T follicular helper cell (primary cell): ENCODE measurements at regions not wholly inside any gene's neighbourhood (a gene's known extent, or its start where the extent isn't known, plus 50 kb on each side); places are given as distances from the start of the nearest gene placed in this dataset.

Experiments used
- DNase-seq: peaks from one replicate; pipeline ENCODE4 v3.0.0-alpha.2; 2020; ENCODE audit warnings: low read depth

DNA sequence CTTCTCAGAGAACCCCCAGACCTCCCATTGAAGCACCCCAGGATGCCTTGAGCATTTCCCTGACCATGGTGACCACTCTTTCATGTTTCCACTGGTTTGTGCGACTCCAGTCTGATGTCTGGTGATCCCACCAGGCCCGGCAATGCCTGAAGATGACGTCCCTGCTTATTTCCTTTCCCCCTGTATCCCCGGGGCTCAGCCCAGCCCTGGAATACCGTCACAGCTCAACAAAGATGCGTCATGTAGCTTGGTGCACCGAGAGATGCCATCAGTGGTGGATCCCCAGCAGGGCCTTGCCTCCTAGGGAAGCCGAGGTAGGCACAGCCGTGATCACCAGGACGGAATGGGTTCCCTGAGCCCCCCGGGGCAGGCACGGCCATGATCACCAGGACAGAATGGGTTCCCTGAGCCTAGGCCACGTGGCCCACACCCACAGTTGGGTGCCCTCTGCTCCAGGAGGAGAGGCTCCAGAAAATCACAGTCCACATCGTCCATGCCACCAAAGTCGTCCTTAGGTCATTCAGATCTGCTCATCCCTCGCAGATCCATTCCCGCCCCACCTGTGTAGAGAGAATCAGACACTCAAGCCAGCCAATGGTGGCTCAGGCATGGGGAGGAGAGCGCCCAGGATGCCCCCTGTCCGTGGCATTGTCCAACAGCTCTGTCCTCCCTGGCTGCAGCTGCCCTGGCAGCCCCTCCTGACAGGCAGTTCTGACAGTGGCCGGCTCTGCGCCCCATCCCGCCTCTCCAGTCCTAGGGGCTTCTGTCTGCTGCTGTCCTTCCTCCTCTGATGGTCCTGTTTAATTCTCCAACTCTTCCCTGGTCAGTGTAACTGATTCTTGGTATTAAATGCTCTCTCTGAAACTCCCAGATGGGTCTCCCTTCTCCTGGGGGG lies 261.1 kb downstream of the RBFOX3 start:
- no peak for DNase-seq

- no peak for DNase-seq
These were observed 267.8 kb downstream of the ENGASE start for GRCh38 chr17:79342376-79342775.

DNA sequence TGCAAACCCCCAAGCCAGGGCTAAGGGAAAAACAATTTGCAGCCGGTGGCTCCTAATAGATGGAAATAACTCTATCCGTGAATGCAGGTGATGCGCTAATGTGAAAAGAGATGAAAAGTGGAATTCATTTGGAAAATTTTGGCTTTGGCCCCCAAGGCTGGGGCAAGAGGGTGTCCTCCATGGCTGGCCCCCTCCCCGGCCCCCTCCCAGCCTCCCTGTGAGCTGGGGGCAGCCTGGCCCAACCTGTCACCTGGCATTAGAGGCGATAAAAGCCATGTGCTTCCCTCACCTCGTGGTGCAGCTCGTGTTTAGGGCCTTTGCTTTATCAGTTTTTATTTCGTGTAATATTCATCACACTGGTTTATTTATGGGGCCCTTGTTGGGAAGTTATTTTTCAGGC lies 267.2 kb downstream of the ENGASE start:
- no peak for DNase-seq

GRCh38 chr17:79341222-79341780 lies 266.7 kb downstream of the ENGASE start:
- no peak for DNase-seq

GRCh38 chr17:79340333-79341221 lies 266.0 kb downstream of the ENGASE start:
- DNase-seq, result no peak

DNA sequence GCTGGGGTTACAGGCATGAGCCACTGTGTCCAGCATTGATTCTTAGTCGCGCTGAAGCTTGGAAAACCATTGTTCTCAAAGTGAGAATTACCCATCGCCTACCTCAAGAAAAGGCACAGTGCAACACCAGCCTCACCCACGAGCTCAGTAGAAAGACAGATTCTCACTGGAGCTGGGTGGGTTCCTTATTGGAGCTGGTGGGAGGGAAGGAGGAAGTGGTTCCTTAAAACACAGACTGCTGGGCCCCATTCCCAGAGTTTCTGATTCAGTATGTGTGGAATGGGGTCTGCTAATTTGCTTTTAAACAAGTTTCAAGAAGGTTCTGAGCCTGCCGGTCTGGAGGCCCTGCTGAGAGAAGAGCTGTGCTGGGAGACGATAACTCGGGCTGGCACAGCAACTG lies 264.7 kb downstream of the ENGASE start:
- no peak for DNase-seq

GRCh38 chr17:79338604-79339003 lies 264.0 kb downstream of the ENGASE start:
- DNase-seq, result no peak

- DNase-seq, result no peak
These were observed 263.5 kb downstream of the ENGASE start for GRCh38 chr17:79338152-79338551.

GRCh38 chr17:79337053-79337452 lies 262.4 kb downstream of the ENGASE start:
- no peak for DNase-seq

- no peak for DNase-seq
These were observed 260.8 kb downstream of the ENGASE start for GRCh38 chr17:79335456-79335855.

GRCh38 chr17:79332011-79332554 lies 257.5 kb downstream of the ENGASE start:
- no peak for DNase-seq

GRCh38 chr17:79331492-79331891 lies 256.9 kb downstream of the ENGASE start:
- no peak for DNase-seq

GRCh38 chr17:79330696-79331095 lies 256.1 kb downstream of the ENGASE start:
- no peak for DNase-seq

GRCh38 chr17:79330229-79330628 lies 255.6 kb downstream of the ENGASE start:
- no peak for DNase-seq

- DNase-seq, result no peak
These were observed 252.2 kb downstream of the ENGASE start for GRCh38 chr17:79326814-79327213.

- no peak for DNase-seq
These were observed 251.2 kb downstream of the ENGASE start for GRCh38 chr17:79325709-79326430.

DNA sequence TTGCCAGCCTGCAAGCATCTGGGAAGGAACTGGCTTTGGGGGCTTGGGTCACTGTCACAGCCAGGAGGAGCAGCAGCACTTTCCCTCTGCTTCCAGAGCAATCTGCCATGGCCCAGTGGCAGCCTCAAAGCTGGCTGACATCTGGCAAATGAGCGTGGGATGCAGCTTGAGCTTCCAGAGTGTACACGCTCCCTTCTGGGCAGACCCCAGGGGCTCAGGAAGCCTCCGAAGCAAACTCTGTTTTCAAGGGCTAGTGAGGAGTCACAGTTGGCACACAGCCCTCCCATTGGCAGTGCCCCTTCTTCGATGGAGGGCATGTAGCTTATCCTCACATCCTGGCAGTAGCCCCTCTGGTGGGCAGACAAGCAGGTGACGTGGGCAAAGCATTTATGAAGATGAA lies 249.6 kb downstream of the ENGASE start:
- DNase-seq, result no peak

DNA sequence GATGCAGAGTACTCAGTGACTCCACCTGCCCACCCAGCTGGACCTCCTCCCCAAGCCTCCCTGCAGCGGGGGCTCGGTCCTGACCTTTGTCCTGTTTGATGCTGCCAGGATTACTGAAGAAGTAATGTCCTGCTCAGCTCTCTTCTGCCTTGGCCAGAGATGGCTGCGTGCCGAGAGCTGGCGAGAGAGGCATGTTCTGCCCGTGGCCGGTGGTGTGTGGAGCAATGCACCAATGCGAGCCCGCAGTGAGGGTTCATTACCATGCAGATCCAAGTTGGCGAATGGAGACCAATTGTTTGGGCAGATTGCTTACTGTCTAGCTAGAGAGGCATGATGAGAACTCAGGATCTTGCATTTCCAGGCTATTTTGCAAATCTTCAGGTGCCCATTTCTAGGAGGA lies 248.9 kb downstream of the ENGASE start:
- DNase-seq, result no peak

DNA sequence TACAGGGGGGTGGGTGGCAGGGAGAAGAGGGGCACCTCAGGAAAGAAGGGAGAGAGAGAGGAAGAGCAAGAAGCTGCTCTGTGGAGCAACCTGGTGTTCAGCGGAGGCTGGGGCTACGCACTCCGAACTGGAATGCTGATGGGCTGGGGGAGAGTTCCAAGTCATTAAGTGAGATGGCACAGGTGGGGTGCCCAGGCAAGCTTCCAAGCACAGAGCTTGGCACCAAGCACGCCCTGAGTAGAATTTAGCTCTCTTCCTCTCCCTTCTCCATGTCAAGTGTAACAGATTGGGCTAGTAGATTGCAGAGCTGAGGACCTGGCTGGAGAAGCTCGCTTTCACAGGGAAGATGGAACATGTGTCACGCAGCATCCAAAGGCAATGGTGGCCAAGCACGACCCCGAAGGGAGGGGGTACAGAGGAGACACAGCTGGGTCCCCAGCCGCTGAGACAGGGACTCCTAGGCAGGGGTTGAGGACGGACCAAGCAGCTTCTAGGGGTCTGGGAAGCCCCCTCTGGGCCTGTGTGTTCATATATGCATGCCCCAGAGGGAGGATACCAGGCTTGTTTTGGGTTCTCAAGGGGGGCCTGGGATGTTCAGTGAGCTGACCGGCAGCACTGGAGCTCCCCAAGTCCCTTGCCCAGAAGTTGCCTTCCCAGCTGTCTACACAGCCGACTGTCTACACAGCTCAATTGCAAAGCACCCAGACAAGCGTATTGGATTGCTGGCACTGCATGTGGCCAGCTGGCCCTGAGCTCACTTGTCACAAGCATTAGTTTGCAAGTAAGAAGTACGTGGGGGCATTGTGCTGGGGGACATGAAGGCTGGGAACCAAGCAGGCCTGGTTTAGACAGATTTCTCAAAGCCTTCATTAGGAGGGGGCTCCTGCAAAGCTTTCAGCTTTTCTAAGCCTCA lies 247.8 kb downstream of the ENGASE start:
- no peak for DNase-seq

- DNase-seq, result no peak
These were observed 245.7 kb downstream of the ENGASE start for GRCh38 chr17:79320331-79320730.

- DNase-seq, result no peak
These were observed 243.3 kb downstream of the ENGASE start for GRCh38 chr17:79317916-79318315.
